Right atrium auricular region (tissue), 2 donors: ENCODE measurements at regions not wholly inside any gene's neighbourhood (a gene's known extent, or its start where the extent isn't known, plus 50 kb on each side); places are given as distances from the start of the nearest gene placed in this dataset.

ENCODE experiments used
- DNase-seq: peaks from one replicate; pipeline ENCODE4 v3.0.0-alpha.2; 2019; ENCODE audit warnings: low spot score
- H3K27ac ChIP-seq, 2 donors: fragments of 200-600 bp; sonication (generic); 1 replicate in 1 of 2; 2 replicates in 1 of 2; pipeline ENCODE4 v1.5.1; 2016 to 2019
- H3K27me3 ChIP-seq, 2 donors: fragments of 200-600 bp; sonication (generic); one replicate each; pipeline versions ENCODE4 v1.5.1 to v1.6.0; 2017 to 2019
- H3K36me3 ChIP-seq: fragments of 200-600 bp; sonication (generic); one replicate; pipeline ENCODE4 v1.5.1; 2016
- H3K4me1 ChIP-seq, 2 donors: fragments of 200-600 bp; sonication (generic); one replicate each; pipeline versions ENCODE4 v1.5.1 to v1.6.0; 2017 to 2019
- H3K4me3 ChIP-seq, 2 donors: fragments of 200-600 bp; sonication (generic); 1 replicate in 1 of 2; 2 replicates in 1 of 2; pipeline ENCODE4 v1.5.1; 2017 to 2019; ENCODE audit warnings: mild to moderate bottlenecking in 1 of 2, moderate library complexity in 1 of 2
- H3K9me3 ChIP-seq, 2 donors: fragments of 200-600 bp; sonication (generic); one replicate each; pipeline ENCODE4 v1.5.1; 2019
- TF ChIP-seq, protein P1 (sequence below), 2 donors: fragments of 200-600 bp; sonication (generic); IDR thresholded peaks; one replicate each; pipeline ENCODE4 v1.5.1; 2019; ENCODE audit warnings: antibody characterized with exemption in 2 of 2

DNA sequence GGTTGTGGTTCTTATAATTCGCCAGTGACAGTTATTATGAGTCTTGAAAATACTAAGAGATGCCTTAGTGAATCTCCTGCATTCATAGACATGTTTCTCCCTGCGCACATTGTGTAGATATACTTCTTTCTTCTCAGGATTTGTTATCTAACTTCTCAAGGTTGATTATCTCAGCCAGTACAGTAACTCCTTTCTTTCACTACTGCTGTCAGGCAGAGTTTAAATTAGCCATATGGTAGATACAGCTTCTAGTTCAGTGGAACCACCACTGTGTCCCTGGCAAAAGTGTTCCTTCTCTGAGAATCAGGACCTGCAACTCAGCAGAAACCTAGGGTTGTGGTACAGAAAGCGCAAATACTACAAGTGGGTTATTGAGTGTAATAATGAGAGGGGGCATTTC lies 175.0 kb upstream of the SGO1 start:
- H3K9me3 ChIP-seq: no peaks in the 10 kb centered on the region
- H3K27me3 ChIP-seq: no peaks in the 10 kb centered on the region
- H3K4me3 ChIP-seq: no peak overlapping the region
- DNase-seq: no peak
- H3K27ac ChIP-seq: no peak overlapping the region
- H3K4me1 ChIP-seq: no peaks in the 10 kb centered on the region
- TF ChIP-seq, protein P1, sequence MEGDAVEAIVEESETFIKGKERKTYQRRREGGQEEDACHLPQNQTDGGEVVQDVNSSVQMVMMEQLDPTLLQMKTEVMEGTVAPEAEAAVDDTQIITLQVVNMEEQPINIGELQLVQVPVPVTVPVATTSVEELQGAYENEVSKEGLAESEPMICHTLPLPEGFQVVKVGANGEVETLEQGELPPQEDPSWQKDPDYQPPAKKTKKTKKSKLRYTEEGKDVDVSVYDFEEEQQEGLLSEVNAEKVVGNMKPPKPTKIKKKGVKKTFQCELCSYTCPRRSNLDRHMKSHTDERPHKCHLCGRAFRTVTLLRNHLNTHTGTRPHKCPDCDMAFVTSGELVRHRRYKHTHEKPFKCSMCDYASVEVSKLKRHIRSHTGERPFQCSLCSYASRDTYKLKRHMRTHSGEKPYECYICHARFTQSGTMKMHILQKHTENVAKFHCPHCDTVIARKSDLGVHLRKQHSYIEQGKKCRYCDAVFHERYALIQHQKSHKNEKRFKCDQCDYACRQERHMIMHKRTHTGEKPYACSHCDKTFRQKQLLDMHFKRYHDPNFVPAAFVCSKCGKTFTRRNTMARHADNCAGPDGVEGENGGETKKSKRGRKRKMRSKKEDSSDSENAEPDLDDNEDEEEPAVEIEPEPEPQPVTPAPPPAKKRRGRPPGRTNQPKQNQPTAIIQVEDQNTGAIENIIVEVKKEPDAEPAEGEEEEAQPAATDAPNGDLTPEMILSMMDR (IDR thresholded peaks at IDR 0.05): no peak
- no peaks in the 10 kb centered on the region for H3K36me3 ChIP-seq

GRCh38 chr3:20353286-20353685 lies 167.3 kb upstream of the SGO1 start:
- Histone ChIP-seq H3K4me3 (no peak overlapping the region), H3K27ac (no peak overlapping the region), H3K27me3 (no peaks in the 10 kb centered on the region), H3K4me1 (no peaks in the 10 kb centered on the region), H3K9me3 (no peaks in the 10 kb centered on the region), H3K36me3 (no peaks in the 10 kb centered on the region)
- TF ChIP-seq, protein P1 (IDR thresholded peaks at IDR 0.05): no peak
- no peak for DNase-seq

GRCh38 chr3:20352546-20353179 lies 166.7 kb upstream of the SGO1 start:
- Histone ChIP-seq H3K4me1 (no peaks in the 10 kb centered on the region), H3K36me3 (no peaks in the 10 kb centered on the region), H3K27me3 (no peaks in the 10 kb centered on the region), H3K9me3 (no peaks in the 10 kb centered on the region), H3K27ac (no peak overlapping the region), H3K4me3 (no peak overlapping the region)
- no peak for DNase-seq
- TF ChIP-seq, protein P1 (IDR thresholded peaks at IDR 0.05): no peak

DNA sequence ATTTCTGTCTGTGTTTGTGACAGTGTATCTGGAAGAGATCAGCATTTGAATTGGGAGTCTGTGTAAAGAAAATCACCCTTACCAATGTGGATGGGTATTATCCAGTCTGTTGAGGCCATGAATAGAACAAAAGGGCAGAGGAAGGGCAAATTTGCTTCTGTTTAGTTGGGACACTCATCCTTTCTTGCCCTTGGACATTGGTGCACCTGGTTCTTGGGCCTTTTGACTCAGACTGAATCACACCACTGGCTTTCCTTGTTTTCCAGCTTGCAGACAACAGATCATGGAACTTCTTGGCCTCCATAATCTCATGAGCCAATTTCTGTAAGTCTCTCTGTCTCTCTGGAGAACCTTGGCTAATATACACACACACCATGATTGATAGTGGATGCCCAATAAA lies 164.4 kb upstream of the SGO1 start:
- Histone ChIP-seq H3K27ac (no peak overlapping the region), H3K36me3 (no peaks in the 10 kb centered on the region), H3K27me3 (no peaks in the 10 kb centered on the region), H3K9me3 (no peaks in the 10 kb centered on the region), H3K4me1 (no peaks in the 10 kb centered on the region), H3K4me3 (no peak overlapping the region)
- DNase-seq: no peak
- TF ChIP-seq, protein P1 (IDR thresholded peaks at IDR 0.05): no peak

DNA sequence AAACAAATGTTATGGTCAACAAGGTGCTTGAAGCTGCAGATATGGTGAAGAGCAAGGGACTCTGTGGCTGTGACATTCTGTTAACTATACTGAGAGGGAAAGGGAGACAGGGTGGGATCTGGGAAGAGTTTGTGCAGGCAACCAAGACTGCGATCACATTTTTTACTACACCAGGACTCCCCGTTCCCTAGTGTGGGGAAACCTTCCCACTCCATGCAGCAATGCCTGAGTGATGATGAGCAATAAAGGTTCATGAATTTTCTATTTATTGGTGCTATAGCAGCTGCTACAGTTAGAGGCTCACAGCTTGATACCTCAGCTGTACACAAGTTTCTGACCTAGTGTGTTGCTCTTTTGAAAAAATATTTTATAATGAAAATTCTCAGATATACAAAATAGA lies 160.9 kb upstream of the SGO1 start:
- no peak overlapping the region for H3K27ac ChIP-seq

More for the DNA sequence above, 160.9 kb upstream of the SGO1 start:
- no peak overlapping the region for H3K4me3 ChIP-seq
- no peaks in the 10 kb centered on the region for H3K9me3 ChIP-seq
- H3K27me3 ChIP-seq: no peaks in the 10 kb centered on the region
- no peaks in the 10 kb centered on the region for H3K4me1 ChIP-seq
- no peaks in the 10 kb centered on the region for H3K36me3 ChIP-seq
- TF ChIP-seq, protein P1 (IDR thresholded peaks at IDR 0.05): no peak
- DNase-seq: no peak
